C4-2B (cell line): ENCODE measurements at regions not wholly inside any gene's neighbourhood (a gene's known extent, or its start where the extent isn't known, plus 50 kb on each side); places are given as distances from the start of the nearest gene placed in this dataset.

Source experiments
- ZFX ChIP-seq: fragments of 450-650 bp; IDR thresholded peaks from 2 replicates; pipeline ENCODE4 v1.6.1; 2017
- TF ChIP-seq, protein P1 (sequence below): fragments of 450-650 bp; conservative IDR thresholded peaks from 2 replicates; pipeline ENCODE4 v1.5.1; 2017; ENCODE audit warnings: mild to moderate bottlenecking

DNA sequence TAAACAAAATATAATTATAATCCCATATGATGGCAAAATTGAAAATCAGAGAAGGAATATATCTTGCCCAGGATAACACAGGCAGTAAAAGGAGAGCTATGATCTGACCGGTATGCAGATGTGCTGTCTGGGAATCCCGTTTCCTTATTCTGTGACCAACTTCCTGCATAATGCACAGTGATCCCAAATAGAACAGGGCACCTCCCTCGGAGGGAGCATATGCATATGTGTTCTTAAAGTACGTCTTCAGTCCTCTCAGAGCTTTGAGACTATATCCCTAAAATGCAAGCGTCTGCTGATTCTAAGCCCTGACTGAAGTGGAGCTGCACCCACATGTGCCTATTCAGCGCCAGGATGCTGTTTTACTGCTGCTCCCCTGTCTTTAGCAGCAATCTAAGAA, 366.1 kb upstream of the PTBP2 start:
- TF ChIP-seq, protein P1, sequence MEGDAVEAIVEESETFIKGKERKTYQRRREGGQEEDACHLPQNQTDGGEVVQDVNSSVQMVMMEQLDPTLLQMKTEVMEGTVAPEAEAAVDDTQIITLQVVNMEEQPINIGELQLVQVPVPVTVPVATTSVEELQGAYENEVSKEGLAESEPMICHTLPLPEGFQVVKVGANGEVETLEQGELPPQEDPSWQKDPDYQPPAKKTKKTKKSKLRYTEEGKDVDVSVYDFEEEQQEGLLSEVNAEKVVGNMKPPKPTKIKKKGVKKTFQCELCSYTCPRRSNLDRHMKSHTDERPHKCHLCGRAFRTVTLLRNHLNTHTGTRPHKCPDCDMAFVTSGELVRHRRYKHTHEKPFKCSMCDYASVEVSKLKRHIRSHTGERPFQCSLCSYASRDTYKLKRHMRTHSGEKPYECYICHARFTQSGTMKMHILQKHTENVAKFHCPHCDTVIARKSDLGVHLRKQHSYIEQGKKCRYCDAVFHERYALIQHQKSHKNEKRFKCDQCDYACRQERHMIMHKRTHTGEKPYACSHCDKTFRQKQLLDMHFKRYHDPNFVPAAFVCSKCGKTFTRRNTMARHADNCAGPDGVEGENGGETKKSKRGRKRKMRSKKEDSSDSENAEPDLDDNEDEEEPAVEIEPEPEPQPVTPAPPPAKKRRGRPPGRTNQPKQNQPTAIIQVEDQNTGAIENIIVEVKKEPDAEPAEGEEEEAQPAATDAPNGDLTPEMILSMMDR: no peak
- no peak for TF ChIP-seq ZFX
